ENCODE measurements at regions not wholly inside any gene's neighbourhood (a gene's known extent, or its start where the extent isn't known, plus 50 kb on each side); places are given as distances from the start of the nearest gene placed in this dataset.
"Not testable (repeated sequence)": the region's sequence is repeated elsewhere in the genome, so short reads cannot be mapped to it uniquely, and the experiment has no call there.

GRCh38 chr13:78540058-78540457, 63.3 kb downstream of the POU4F1 start:
- no peak for DNase-seq

- DNase-seq, result not testable (repeated sequence)
Observed at GRCh38 chr13:78526044-78526443, 77.3 kb downstream of the POU4F1 start.

- DNase-seq, result no peak
Observed at GRCh38 chr13:78524936-78525335, 78.4 kb downstream of the POU4F1 start.

GRCh38 chr13:78521091-78521490, 82.3 kb downstream of the POU4F1 start:
- DNase-seq, result no peak

- no peak for DNase-seq
Observed at GRCh38 chr13:78520425-78520824, 82.9 kb downstream of the POU4F1 start.

GRCh38 chr13:78518482-78518881, 84.9 kb downstream of the POU4F1 start:
- not testable (repeated sequence) for DNase-seq

- no peak for DNase-seq
Observed at GRCh38 chr13:78499802-78500201, 103.5 kb downstream of the POU4F1 start.

- DNase-seq, result no peak
Observed at GRCh38 chr13:78497702-78498355, 105.5 kb downstream of the POU4F1 start.

- no peak for DNase-seq
Observed at GRCh38 chr13:78491978-78492377, 111.4 kb downstream of the POU4F1 start.

GRCh38 chr13:78490225-78490624, 113.1 kb downstream of the POU4F1 start:
- not testable (repeated sequence) for DNase-seq

- DNase-seq, result no peak
Observed at GRCh38 chr13:78487707-78488106, 115.6 kb downstream of the POU4F1 start.

- DNase-seq, result no peak
Observed at GRCh38 chr13:78485803-78486202, 117.5 kb downstream of the POU4F1 start.

GRCh38 chr13:78478183-78478582, 125.2 kb downstream of the POU4F1 start:
- no peak for DNase-seq

- no peak for DNase-seq
Observed at GRCh38 chr13:78476910-78477309, 126.4 kb downstream of the POU4F1 start.

- no peak for DNase-seq
Observed at GRCh38 chr13:78468621-78469020, 134.7 kb downstream of the POU4F1 start.

GRCh38 chr13:78465250-78465649, 138.1 kb downstream of the POU4F1 start:
- DNase-seq, result no peak

GRCh38 chr13:78460176-78460575, 143.2 kb downstream of the POU4F1 start:
- DNase-seq, result no peak

- DNase-seq, result no peak
Observed at GRCh38 chr13:78443839-78444238, 159.5 kb downstream of the POU4F1 start.

GRCh38 chr13:78437781-78438180, 165.6 kb downstream of the POU4F1 start:
- no peak for DNase-seq

GRCh38 chr13:78436311-78436710, 167.0 kb downstream of the POU4F1 start:
- DNase-seq, result no peak

GRCh38 chr13:78431328-78431727, 172.0 kb downstream of the POU4F1 start:
- DNase-seq, result no peak

- no peak for DNase-seq
Observed at GRCh38 chr13:78430811-78431210, 172.5 kb downstream of the POU4F1 start.

GRCh38 chr13:78430166-78430791, 173.1 kb downstream of the POU4F1 start:
- DNase-seq, result no peak

- DNase-seq, result no peak
Observed at GRCh38 chr13:78428646-78429045, 174.7 kb downstream of the POU4F1 start.

GRCh38 chr13:78426183-78426582, 177.2 kb downstream of the POU4F1 start:
- DNase-seq, result no peak

Data from NCI-H146 (cell line).